Activated CD8-positive, alpha-beta memory T cell treated with anti-CD3 and anti-CD28 coated beads, Interleukin-2, amount 50 U/mL, for 48 hours (primary cell): ENCODE measurements at regions not wholly inside any gene's neighbourhood (a gene's known extent, or its start where the extent isn't known, plus 50 kb on each side); places are given as distances from the start of the nearest gene placed in this dataset.

ENCODE experiments used
- DNase-seq: peaks from one replicate; pipeline ENCODE4 v3.0.0-alpha.2; 2020

- DNase-seq: no peak
These were observed 278.4 kb upstream of the ZC3H12C start for GRCh38 chr11:109814824-109815223.

DNA sequence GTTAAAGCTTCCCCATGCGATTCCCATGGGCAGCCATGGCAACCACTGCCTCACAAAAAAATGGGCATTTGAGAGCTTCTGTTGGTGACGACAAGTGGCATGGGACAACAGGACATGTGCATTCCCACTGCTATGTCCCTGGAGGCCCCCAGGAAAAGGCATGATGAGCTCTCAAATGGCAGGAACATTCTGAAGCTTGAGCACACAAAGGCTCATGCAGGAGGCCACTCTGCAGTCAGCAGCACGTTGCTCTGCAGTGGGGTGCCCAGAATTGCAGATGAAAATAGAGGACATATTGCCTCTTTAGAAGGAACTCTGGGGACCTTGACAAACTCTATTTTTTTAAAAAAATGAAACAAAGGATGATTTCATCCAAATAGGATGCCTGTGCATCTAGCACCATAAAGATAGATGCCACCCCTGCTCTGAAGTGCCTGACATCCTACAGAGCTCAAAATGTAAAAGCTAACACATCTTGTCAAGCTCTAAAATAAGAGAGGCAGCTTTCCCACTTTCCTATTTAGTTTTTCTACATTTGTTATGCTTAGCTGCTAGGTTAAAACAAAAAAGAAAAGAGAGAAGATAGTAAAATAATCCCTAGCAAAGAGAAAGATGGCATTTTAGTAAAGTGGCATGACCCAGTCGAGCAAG, 277.6 kb upstream of the ZC3H12C start:
- no peak for DNase-seq

- no peak for DNase-seq
These were observed 274.9 kb upstream of the ZC3H12C start for GRCh38 chr11:109818290-109818689.

DNA sequence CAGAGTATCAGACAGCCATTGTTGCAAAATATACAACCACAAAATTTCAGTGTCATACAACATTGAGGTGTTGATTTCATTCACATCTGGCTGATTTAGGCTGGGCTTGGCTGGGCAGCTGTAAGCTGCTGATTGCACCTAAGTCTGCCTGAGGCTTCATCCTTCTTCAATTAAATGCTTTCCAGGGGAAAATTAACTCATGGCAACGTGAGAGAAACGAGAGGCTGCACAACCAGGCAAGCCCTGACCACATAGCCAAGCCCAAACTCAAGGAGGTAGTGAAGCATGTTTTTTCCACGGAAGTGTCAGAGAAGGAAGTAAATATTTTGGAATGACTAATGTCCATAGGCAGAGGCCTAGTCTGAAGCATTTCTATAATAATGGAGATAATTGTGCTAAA, 273.8 kb upstream of the ZC3H12C start:
- no peak for DNase-seq

DNA sequence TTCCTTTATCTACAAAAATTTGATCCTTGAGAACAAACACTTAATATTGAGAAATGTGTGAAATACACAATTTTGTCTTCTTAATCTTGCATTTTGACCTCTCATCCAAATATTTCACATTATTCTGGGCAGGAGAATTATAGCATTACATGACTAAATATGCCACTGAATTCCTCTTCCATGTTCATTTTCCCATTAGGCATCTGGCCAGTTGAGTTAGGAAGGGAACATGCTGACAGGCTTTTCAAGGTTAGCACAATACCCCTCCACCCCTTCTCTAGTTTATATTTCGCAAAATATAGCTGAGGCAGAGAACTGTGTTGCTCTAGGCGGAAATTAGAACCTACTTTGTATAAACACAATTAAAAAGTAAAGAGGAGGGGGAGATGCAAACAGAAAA, 271.7 kb upstream of the ZC3H12C start:
- DNase-seq: no peak

DNA sequence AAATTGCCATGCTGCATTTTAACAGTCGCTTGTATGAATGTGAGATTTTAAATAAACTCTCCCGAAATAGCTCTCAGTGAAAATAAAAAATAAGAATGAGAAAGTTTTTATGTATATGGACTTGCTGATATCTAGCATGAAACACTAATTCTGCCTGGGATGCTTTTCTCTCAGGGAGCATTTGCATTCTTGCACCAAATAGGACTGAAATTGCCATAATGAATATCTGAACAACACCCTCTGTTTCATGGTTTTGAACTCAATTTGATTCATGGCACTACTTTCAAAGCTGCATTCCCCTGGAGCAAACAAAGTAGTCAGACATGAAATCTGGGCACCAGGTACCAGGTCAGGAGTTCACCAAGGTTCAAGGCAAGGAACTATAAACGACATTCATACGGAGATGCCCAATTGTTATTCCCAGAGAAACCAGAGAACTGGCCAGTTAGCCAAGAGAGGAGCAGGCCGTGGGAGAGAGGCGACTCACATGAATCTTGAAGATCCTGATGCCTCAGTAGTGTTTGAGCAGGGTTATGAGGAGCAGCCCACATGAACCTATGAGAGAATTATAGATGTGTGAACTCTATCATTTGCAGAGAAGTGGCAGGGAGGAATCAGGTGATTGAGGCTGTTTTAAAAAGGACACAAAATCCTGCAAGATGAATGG, 270.6 kb upstream of the ZC3H12C start:
- no peak for DNase-seq

- no peak for DNase-seq
These were observed 264.8 kb upstream of the ZC3H12C start for GRCh38 chr11:109828387-109828786.

- no peak for DNase-seq
These were observed 255.2 kb upstream of the ZC3H12C start for GRCh38 chr11:109838026-109838425.

GRCh38 chr11:109845437-109845836, 247.8 kb upstream of the ZC3H12C start:
- DNase-seq: no peak

GRCh38 chr11:109847621-109848020, 245.6 kb upstream of the ZC3H12C start:
- no peak for DNase-seq

- DNase-seq: no peak
These were observed 244.1 kb upstream of the ZC3H12C start for GRCh38 chr11:109849051-109849450.

- DNase-seq: no peak
These were observed 243.2 kb upstream of the ZC3H12C start for GRCh38 chr11:109849946-109850345.

GRCh38 chr11:109851780-109852390, 241.3 kb upstream of the ZC3H12C start:
- no peak for DNase-seq

DNA sequence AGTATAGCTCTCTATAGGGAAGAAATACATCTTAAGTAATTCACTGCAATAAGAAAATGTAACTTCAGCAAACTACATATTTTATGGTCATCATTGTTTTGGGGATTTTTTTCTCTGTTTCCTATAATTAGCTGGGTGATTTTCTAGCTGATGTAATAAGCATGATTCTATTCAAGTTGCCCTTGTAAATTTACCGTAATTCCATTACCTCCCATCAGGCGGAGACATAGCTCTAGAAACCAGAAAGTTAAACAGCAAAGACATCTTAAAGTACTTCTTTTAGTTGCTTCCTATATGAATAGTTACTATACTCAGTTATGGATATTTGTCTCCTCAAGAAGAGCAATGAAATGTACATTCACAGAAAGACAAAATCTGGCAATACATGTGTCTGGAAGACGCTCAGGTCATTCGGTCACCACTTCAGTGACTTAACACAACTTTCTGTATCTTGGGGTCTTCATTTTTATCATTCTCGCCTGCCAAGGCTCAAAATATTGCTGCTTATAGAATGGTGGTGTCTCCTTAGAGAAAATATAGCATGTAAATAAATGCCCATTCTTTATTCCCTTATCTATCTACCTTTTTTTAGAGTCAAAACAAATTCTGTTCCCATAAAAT, 239.9 kb upstream of the ZC3H12C start:
- DNase-seq: no peak

DNA sequence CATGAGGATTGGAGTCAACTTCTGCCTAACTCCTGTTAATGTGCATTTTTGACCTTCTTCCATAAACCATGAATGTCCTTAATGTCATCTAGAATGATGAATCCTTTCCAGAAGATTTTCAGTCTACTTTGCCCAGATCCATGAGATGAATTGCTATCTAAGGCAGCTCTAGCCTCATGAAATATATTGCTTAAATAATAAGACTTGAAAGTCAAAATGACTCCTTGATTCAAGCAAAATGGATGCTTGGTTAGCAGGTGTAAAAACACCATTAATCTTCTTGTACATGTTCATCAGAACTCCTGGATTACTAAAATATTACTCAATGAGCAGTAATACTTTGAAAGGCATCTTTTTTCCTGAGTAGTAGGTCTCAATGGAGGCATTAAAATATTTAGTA, 238.5 kb upstream of the ZC3H12C start:
- no peak for DNase-seq

DNA sequence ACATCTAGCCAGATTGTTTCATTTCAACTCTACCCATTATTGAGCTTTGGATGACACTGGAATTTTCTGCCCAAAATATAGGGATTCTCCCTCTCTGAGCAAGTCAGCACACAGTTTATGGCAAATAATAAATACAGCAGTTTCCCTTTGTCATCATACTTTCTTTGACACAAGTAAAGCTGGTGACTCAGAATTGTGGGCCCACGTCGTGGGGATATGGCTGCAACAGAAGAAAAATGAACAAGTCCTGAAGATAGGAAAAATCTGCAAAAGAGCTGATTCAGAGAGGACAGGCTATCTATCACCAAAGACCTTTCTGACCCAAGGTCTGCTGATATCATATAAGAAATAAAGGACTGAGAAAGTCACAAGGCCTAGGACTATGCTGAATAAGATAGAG, 236.3 kb upstream of the ZC3H12C start:
- no peak for DNase-seq

GRCh38 chr11:109857637-109858036, 235.6 kb upstream of the ZC3H12C start:
- DNase-seq: no peak

DNA sequence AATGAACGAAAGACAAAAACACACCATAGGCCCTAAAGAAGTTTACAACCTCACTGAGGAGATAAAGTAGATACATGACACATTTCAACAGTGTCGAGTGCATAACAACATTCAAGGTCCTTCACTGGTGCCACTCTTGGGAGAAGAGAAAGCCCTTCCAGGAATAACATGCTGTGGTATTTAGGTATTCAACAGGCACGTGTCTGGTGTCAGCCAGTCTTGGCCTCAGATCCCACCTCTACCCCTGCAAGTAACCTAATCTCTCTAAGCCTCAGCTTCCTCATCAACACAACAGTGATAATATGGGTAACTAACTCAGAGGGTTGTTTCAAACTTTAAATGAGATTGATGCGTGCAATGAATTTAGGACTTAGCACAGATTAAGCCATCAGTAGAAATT, 235.0 kb upstream of the ZC3H12C start:
- DNase-seq: no peak

DNA sequence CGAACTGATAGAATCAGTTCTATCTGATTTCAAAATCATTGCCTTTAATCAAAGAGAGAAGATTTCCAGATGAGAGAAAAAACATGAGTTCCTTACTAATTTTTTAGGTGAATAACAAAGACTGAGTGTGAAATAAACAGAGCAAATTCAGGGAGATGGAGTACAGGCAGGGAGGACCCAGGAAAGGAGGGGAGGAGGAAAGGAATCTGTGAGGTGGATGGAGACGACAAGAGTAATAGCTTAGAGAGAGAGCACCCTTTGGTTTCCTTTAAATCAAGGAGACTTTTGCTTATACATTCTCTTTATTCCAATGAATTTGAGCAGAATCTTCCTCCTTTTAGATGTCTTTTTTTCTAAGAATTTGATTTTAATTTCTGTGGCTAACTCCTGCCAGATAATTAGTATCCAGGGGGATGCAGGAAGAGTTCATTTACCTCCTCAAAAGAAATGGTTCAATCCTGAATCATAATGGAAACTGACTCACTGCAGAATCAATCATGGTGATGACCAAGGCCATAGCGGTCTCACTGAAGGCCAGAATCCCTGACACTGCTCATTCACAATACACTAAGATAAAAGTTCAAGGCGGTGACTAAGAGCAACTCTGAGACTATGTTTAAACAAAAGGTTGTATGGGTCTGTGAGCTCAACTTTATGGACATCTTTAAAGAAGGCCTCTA, 234.0 kb upstream of the ZC3H12C start:
- DNase-seq: no peak

DNA sequence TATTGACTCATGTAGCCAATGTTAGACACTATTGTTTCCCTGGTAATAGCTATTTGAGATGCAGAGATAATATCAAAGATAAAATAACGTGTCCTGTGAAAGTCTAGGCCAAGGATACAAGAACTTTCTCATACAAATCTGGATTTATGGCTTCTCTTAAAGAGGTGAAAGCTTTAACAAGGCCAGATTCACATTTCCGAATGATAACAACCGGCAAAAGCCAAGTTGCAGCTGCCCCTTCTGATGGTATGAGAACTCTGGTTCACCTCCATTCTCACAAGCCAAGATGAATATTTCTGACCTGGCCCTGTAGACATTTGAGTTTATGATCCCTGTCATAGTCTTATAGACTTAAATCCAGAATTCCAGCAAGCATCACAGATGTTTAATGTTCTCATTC, 230.4 kb upstream of the ZC3H12C start:
- no peak for DNase-seq

DNA sequence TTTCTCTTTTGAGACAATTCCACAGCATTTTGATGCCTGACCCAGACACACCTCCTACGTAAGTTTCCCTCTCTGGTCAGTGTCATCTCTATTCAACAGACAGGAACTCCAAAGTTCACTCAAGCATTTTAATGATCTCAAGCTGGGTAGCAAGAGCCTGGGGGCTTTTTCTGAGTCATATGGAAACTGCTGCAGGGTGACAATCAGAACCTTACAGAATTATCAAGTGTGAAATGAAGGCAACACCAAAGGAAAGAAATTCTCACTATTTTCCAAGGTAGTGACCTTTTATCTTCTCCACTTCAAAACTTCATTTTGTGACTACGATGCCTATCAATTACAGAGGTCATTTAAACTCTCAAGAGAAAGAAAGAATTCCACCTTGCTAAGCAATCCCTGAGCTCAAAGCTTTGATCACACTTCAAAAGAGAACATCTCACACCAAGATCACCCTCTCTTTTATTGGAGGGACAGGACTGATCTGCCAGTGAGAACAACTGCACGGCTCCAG, 229.0 kb upstream of the ZC3H12C start:
- no peak for DNase-seq

DNA sequence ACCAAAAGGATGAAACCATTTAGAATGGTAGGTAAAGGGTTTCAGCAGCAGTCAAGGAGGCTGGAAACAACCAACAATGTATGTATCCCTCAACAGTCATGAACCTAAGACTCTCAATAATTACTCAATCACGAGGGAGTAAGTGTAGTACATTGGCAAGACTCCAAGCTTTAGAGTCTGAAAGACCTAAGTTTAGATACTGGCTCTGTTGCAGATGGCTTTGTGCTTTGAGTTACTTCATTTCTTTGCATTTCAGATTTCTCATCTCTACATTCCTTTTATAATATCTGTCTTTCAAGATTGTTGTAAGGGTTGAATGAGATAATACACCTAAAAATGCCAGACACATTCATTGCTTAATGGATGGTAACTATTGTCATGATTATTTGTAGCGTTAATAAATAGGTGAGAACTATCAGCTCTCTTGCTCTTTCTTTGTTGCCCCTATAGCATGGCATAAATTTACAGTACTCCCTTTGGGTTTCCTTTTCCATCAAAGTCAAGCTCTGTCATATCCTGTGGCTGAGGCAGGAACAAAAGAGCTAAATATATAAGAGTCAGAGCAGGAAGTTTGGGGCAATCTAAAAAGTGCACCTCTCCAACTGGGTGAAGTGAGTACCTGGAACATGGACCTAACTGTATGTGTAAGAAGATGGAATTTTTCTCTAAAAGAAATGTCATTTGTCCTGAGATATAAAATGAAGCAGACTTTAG, 228.2 kb upstream of the ZC3H12C start:
- no peak for DNase-seq
